Upper lobe of right lung (tissue), 1 donor: ENCODE measurements at regions not wholly inside any gene's neighbourhood (a gene's known extent, or its start where the extent isn't known, plus 50 kb on each side); places are given as distances from the start of the nearest gene placed in this dataset.

Experiments used
- ATAC-seq: fragments of 200-7000 bp; cut with Tn5 transposase; one replicate; pipeline ENCODE4 v1.9.1; 2020; ENCODE audit warnings: mild to moderate bottlenecking, moderate library complexity
- DNase-seq: peaks from one replicate; pipeline ENCODE4 v3.0.0-alpha.2; 2020
- H3K27ac ChIP-seq: fragments of 200-600 bp; one replicate; pipeline ENCODE4 v1.8.0; 2022
- H3K27me3 ChIP-seq: fragments of 200-600 bp; one replicate; pipeline ENCODE4 v1.8.0; 2022; ENCODE audit warnings: mild to moderate bottlenecking
- H3K36me3 ChIP-seq: fragments of 200-600 bp; one replicate; pipeline ENCODE4 v1.8.0; 2022
- H3K4me1 ChIP-seq: fragments of 200-600 bp; one replicate; pipeline ENCODE4 v1.8.0; 2022
- H3K4me3 ChIP-seq: fragments of 200-600 bp; one replicate; pipeline ENCODE4 v1.8.0; 2022; ENCODE audit warnings: mild to moderate bottlenecking
- H3K9me3 ChIP-seq: fragments of 200-600 bp; one replicate; pipeline ENCODE4 v1.8.0; 2022
- CTCF ChIP-seq: fragments of 200-600 bp; IDR thresholded peaks from one replicate; pipeline ENCODE4 v1.8.0; 2022; ENCODE audit warnings: antibody characterized with exemption
- intact Hi-C: fragments of 100-400 bp; cut with DNase I; formaldehyde crosslinking; loops from one replicate; pipeline ENCODE4 v1.11.0; 2022
- donor health status: DM: no; HTN: yes; CAD: no; lungs with severe emphysema.

GRCh38 chr13:38147050-38147449 is 202.6 kb upstream of the UFM1 start:
- Histone ChIP-seq H3K27ac (no peak overlapping the region), H3K4me1 (no peaks in the 10 kb centered on the region), H3K4me3 (no peak overlapping the region), H3K9me3 (no peaks in the 10 kb centered on the region), H3K36me3 (no peaks in the 10 kb centered on the region), H3K27me3 (no peaks in the 10 kb centered on the region)
- intact Hi-C loops, result no loop called here
- TF ChIP-seq CTCF, result no peak
- ATAC-seq (no peak), DNase-seq (no peak)

GRCh38 chr13:38141792-38142191 is 207.9 kb upstream of the UFM1 start:
- no peaks in the 10 kb centered on the region for H3K4me1 ChIP-seq
- no peak overlapping the region for H3K4me3 ChIP-seq
- intact Hi-C loops, result no loop called here
- H3K27ac ChIP-seq, result no peak overlapping the region
- H3K9me3 ChIP-seq, result no peaks in the 10 kb centered on the region
- H3K27me3 ChIP-seq, result no peaks in the 10 kb centered on the region
- no peaks in the 10 kb centered on the region for H3K36me3 ChIP-seq
- TF ChIP-seq CTCF, result no peak
- DNase-seq (no peak), ATAC-seq (no peak)

- no peaks in the 10 kb centered on the region for H3K27me3 ChIP-seq
- no peak for TF ChIP-seq CTCF
- ATAC-seq (no peak), DNase-seq (no peak)
- H3K4me3 ChIP-seq, result no peak overlapping the region
- H3K4me1 ChIP-seq, result no peaks in the 10 kb centered on the region
- H3K36me3 ChIP-seq, result no peaks in the 10 kb centered on the region
- H3K9me3 ChIP-seq, result no peaks in the 10 kb centered on the region
- intact Hi-C loops, result no loop called here
- H3K27ac ChIP-seq, result no peak overlapping the region
Observed at GRCh38 chr13:38135592-38135991, 214.1 kb upstream of the UFM1 start.

GRCh38 chr13:38121267-38121666 is 228.4 kb upstream of the UFM1 start:
- Histone ChIP-seq H3K9me3 (no peaks in the 10 kb centered on the region), H3K27ac (no peak overlapping the region), H3K27me3 (no peaks in the 10 kb centered on the region), H3K4me1 (no peaks in the 10 kb centered on the region), H3K4me3 (no peak overlapping the region), H3K36me3 (no peaks in the 10 kb centered on the region)
- DNase-seq (no peak), ATAC-seq (no peak)
- no peak for TF ChIP-seq CTCF
- intact Hi-C loops, result no loop called here

- intact Hi-C loops, result no loop called here
- DNase-seq, result no peak
- H3K36me3 ChIP-seq, result no peaks in the 10 kb centered on the region
- no peaks in the 10 kb centered on the region for H3K27me3 ChIP-seq
- ATAC-seq, result no peak
- H3K4me1 ChIP-seq, result no peaks in the 10 kb centered on the region
- H3K27ac ChIP-seq, result no peak overlapping the region
- TF ChIP-seq CTCF, result no peak
- no peak overlapping the region for H3K4me3 ChIP-seq
- H3K9me3 ChIP-seq, result no peaks in the 10 kb centered on the region
Observed at GRCh38 chr13:38103851-38104250, 234.3 kb upstream of the TRPC4 start.

- intact Hi-C loops, result no loop called here
- no peak for ATAC-seq
Observed at GRCh38 chr13:38099751-38100150, 230.2 kb upstream of the TRPC4 start.

More at GRCh38 chr13:38099751-38100150, 230.2 kb upstream of the TRPC4 start:
- Histone ChIP-seq H3K9me3 (no peaks in the 10 kb centered on the region), H3K27me3 (no peaks in the 10 kb centered on the region), H3K27ac (no peak overlapping the region), H3K4me3 (no peak overlapping the region), H3K4me1 (no peaks in the 10 kb centered on the region), H3K36me3 (no peaks in the 10 kb centered on the region)
- no peak for TF ChIP-seq CTCF
- DNase-seq, result no peak
